Central memory CD4-positive, alpha-beta T cell (primary cell): ENCODE measurements at regions not wholly inside any gene's neighbourhood (a gene's known extent, or its start where the extent isn't known, plus 50 kb on each side); places are given as distances from the start of the nearest gene placed in this dataset.
"Not testable (repeated sequence)": the region's sequence is repeated elsewhere in the genome, so short reads cannot be mapped to it uniquely, and the experiment has no call there.

ENCODE experiments used
- DNase-seq: peaks from one replicate; pipeline ENCODE4 v3.0.0; 2022

GRCh38 chr13:87736849-87737385, 65.7 kb downstream of the SLITRK5 start:
- DNase-seq, result no peak

GRCh38 chr13:87754097-87754496, 82.9 kb downstream of the SLITRK5 start:
- DNase-seq, result no peak

GRCh38 chr13:87769445-87769844, 98.3 kb downstream of the SLITRK5 start:
- no peak for DNase-seq

- no peak for DNase-seq
Measured at GRCh38 chr13:87777387-87777786, 106.2 kb downstream of the SLITRK5 start.

GRCh38 chr13:87778128-87778527, 107.0 kb downstream of the SLITRK5 start:
- no peak for DNase-seq

GRCh38 chr13:87779426-87779825, 108.3 kb downstream of the SLITRK5 start:
- DNase-seq, result no peak

GRCh38 chr13:87783366-87783765, 112.2 kb downstream of the SLITRK5 start:
- DNase-seq, result no peak

- no peak for DNase-seq
Measured at GRCh38 chr13:87788363-87788762, 117.2 kb downstream of the SLITRK5 start.

GRCh38 chr13:87792878-87793277, 121.7 kb downstream of the SLITRK5 start:
- DNase-seq, result no peak

- DNase-seq, result no peak
Measured at GRCh38 chr13:87798536-87798935, 127.4 kb downstream of the SLITRK5 start.

GRCh38 chr13:87810391-87810801, 139.2 kb downstream of the SLITRK5 start:
- no peak for DNase-seq

GRCh38 chr13:87810920-87811344, 139.8 kb downstream of the SLITRK5 start:
- no peak for DNase-seq

- no peak for DNase-seq
Measured at GRCh38 chr13:87814403-87814802, 143.2 kb downstream of the SLITRK5 start.

- DNase-seq, result no peak
Measured at GRCh38 chr13:87820241-87820640, 149.1 kb downstream of the SLITRK5 start.

GRCh38 chr13:87821512-87821911, 150.3 kb downstream of the SLITRK5 start:
- no peak for DNase-seq

GRCh38 chr13:87826301-87826700, 155.1 kb downstream of the SLITRK5 start:
- not testable (repeated sequence) for DNase-seq

GRCh38 chr13:87827479-87827878, 156.3 kb downstream of the SLITRK5 start:
- DNase-seq, result no peak

- no peak for DNase-seq
Measured at GRCh38 chr13:87837522-87837921, 166.4 kb downstream of the SLITRK5 start.

- DNase-seq, result no peak
Measured at GRCh38 chr13:87837946-87838345, 166.8 kb downstream of the SLITRK5 start.

GRCh38 chr13:87851410-87851809, 180.2 kb downstream of the SLITRK5 start:
- no peak for DNase-seq

- DNase-seq, result no peak
Measured at GRCh38 chr13:87855553-87855952, 184.4 kb downstream of the SLITRK5 start.

- no peak for DNase-seq
Measured at GRCh38 chr13:87859261-87859660, 188.1 kb downstream of the SLITRK5 start.

GRCh38 chr13:87867426-87867825, 196.3 kb downstream of the SLITRK5 start:
- no peak for DNase-seq

- DNase-seq, result no peak
Measured at GRCh38 chr13:87868731-87869130, 197.6 kb downstream of the SLITRK5 start.

- no peak for DNase-seq
Measured at GRCh38 chr13:87872813-87873212, 201.6 kb downstream of the SLITRK5 start.

- no peak for DNase-seq
Measured at GRCh38 chr13:87877477-87877876, 206.3 kb downstream of the SLITRK5 start.
